HG03060 (cell line): ENCODE measurements at regions not wholly inside any gene's neighbourhood (a gene's known extent, or its start where the extent isn't known, plus 50 kb on each side); places are given as distances from the start of the nearest gene placed in this dataset.

ENCODE experiments used
- ATAC-seq: cut with Tn5 transposase; IDR thresholded peaks from one replicate; pipeline ENCODE4 v1.9.1; 2021; ENCODE audit warnings: low read depth, moderate number of reproducible peaks; ENCODE audit not compliant: unreplicated experiment

DNA sequence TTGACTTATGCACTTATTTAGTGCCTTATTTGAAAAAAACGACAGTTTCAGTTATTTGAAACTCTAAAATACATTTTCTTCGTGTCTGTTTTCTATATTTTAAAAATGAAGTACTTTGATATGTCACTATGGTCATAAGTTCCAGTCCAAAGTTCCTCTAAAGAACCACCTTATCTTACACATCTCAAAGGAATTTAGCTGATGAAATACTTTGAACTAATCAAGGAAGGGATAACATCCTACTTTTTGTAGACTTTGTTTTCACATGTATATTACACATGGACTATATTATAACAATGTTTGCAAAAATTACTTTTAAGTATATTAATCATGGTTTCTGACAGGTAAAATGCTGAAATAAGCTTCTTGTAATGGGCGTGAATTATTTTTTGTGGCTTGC lies 265.8 kb upstream of the ZNF717 start:
- no peak for ATAC-seq

DNA sequence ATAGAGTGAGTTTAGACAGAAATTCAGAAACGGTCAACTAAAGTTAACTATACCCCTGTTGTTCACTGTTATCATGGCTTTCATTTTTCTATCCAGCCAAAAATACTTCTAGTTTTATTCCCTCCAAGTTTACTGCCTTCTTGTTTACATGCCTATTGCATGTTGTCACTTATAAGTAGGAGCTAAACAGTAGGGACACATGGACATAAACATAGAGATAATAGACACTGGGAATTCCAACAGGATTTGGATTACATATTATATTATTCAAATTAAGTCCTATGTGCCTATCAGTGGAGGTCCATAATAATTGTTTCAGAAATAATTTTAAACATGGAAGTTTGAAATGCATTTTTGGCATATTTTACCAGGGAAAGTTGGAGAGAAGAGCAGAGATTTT lies 269.1 kb upstream of the ZNF717 start:
- ATAC-seq, result no peak

DNA sequence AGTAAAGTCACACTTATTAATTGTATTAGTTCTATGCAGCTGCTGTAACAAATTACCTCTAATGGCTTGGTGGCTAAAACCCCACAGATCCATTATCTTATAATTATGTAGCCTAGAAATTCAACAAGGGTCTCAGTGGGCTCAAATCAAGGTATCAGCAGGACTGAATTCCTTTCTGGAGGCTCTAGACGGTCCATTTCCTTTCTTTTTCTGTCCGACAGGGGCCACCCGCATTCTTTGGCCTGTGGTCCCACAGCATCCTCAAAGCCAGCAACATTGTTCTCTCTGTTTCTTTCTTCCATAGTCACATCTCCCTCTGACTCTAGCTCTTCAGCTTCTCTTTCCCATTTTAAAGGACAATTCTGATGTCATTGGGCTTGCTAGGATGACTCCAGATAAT lies 276.3 kb upstream of the ZNF717 start:
- no peak for ATAC-seq

DNA sequence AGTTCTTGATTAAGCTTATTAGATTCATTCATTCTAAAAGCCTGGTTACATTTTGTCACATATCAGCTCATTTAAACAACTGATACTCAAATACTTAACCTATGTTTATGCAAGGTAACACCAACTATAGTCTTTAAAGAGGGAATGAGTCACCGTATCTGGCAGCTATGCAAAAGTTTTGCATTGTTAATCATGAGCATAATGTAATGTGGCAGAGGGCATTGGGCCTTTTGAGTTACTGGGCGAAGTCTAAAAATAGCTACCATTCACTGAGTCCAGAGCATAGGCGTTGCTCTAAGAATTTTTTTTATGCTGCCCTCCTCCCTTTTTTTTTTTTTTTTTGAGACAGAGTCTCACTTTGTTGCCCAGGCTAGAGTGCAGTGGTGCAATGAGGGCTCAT lies 277.7 kb upstream of the ZNF717 start:
- ATAC-seq, result no peak

DNA sequence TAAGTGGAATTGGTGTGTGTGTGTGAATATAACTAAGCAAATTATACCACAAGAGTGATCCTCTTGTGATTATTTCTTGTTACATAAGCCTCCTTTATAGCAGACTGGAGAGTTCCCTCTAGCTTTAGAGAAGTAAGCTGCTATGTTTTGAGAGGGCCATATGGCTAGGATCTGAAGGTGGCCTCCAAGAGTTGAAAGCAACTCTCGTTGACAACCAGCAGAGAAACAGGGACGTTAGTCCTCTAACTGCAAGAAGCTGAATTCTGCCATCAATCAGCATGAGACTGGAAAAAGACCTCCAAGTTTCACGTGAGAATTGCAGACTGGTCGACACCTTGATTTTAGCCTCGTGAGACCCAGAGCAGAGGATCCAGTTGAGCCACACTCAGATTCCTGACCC lies 278.5 kb upstream of the ZNF717 start:
- no peak for ATAC-seq

DNA sequence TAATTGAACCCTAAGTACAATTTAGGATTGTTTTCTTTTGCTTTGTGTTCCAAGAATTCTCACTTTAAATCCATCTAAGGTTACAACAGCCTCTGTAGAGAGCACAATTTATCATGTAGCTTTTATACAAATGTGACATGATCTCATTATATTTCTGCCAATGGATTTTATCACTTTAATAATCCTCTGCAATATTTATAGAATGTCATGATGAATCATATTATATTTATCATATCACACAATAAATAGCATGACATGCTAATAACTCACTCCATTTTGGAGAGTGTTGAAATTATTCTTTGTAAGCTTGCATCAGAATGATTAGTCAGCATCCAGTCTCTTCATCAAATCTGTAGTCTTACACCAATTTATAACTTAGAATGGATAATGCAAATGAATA lies 280.6 kb upstream of the ZNF717 start:
- no peak for ATAC-seq

DNA sequence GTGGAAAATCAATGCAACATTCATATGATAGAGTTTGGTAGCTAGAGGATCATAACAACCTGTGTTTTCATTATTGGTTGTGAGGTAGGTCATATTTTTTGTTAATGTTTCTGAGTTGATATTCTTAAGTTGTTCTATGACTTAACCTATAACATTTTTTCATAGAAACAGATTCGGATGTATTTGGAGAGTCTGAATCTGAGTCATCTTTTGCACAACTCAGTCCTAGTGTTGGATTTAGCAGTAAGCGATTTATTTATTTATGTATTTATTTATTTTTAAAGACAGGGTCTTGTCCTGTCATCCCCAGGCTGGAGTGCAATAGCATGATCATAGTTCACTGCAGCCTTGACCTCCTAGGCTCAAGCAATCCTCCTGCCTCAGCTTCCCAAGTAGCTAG lies 292.8 kb upstream of the ZNF717 start:
- ATAC-seq, result no peak

DNA sequence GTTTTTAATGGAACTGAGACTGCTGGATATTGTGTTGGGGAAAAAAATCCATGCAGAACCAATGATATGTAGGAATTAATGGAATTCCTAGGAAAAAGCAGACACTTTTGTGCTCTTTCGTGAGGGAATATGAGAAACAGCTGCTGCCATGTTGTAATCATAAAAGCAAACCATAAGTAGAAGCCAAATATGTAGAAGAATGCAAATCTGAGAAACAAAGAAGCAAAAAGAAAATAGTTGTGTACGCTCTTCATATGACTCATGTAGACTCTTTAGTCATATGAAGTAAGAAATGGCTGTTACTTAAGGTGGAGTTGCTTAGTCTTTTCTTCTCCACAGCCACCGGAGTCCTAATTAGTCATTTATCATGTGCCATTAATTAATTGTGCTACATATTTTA lies 298.6 kb upstream of the ZNF717 start:
- no peak for ATAC-seq

DNA sequence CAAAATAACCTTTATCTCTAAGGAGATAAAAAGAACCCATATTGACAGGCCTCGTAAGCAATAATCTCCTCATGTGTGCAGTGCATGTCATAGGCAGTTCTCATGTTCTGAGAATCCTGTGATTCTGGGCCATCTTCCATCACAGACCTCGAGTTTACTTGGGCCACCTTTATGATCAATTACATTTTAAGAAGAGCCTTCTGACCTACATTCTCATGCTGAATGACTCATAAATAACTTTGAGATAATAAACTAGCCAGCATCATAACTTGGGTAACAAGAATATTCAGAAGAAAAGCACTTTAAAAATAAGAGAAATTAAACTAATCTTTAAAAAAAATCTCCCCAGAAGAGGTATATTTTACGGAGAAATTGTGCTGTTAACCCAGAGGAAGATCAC lies 310.7 kb upstream of the ZNF717 start:
- no peak for ATAC-seq

DNA sequence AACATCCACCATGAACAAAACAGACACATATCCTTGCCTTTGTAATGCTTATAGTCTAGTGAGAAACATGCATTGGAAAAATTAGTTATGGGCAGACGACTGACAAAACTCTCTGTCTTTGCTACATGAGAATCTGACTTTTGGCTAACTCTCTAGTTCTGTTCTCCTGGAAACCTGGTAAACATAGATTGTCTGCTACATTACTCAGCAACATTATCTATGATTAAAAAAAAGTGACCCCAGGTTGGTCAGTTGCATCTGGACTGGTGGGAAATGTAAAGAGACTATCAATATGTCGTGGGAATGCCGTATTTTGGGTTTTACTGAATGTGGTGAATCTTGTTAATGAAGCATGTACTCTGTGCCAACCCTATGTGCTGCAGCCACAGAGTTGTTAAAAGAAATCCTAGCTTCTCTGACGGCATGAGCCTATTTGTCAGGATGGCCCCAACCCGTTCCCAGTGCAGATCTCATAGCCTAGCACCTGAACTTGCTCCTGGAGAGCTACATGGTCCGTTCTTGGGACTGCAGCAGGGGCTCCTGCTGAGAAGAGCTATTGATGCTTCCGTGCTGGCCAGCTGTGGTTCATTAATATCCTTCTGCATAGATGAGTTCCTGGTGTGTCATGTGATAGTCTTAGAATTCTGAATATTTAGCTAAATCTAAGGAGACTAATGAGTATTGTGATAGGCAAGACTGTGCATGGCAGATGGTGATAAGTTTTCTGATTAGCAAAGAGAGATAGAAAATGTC lies 311.7 kb upstream of the ZNF717 start:
- no peak for ATAC-seq

DNA sequence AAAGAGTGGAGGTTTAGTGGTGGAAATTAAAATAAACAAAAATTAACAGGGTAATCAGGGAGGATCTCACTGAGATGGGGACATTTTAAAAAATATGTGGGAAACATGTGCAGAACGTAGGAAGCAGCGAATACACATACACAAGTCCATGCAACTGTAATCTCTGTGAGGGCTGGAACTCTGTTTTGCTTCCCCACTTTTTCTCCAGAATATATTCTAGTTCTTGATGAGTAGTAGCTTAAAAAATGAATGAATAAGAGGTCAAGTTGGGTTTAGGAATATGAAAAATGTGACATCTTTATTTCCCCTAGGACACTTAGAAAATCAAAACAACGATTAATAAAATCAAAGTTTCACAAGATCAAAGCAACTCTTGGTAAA lies 312.2 kb upstream of the ZNF717 start:
- no peak for ATAC-seq

DNA sequence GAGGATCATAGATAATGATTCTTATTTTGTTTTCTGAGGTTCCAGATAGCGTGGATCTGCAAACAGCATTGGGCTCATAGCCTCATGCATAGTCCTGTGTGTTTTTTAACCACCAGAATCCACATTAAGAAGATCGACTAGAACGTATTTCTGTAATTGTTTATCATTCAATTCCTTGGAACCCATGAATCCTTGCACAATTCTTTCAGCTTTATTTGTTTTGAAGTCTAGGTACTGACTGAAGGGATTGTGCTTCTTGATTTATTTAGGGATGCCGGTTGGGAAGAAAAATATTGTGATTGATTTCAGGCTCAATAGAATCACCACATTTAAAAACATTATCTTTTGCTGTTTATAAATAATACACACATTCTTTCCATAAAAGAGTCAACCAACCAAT lies 314.6 kb upstream of the ZNF717 start:
- no peak for ATAC-seq

DNA sequence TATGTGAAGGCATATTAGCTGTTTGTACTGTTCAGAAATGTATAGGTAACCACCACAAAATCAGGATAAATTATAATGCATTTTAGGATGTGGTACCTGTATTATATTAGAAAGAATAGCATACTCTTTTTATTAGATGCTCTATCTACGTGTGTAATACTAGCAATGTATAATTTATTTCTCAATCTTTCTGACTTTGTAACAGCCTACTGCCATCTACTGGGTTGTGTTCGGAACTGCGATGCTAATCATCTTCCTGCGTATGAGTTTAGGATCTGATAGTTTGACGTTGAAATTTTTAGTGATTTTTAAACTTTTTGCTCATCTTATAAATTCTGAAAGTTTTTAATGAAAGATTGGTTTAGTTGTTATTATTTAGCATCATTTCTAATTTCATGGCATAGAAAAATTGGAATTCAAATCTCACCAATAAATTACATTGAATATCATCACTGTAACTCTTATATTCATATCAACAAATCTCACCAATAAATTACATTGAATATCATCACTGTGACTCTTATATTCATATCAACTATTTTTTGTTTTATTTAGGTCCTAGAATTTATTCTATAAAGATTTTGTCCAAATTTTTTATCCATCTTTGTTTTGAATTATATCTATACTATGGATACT lies 322.7 kb upstream of the ZNF717 start:
- no peak for ATAC-seq

DNA sequence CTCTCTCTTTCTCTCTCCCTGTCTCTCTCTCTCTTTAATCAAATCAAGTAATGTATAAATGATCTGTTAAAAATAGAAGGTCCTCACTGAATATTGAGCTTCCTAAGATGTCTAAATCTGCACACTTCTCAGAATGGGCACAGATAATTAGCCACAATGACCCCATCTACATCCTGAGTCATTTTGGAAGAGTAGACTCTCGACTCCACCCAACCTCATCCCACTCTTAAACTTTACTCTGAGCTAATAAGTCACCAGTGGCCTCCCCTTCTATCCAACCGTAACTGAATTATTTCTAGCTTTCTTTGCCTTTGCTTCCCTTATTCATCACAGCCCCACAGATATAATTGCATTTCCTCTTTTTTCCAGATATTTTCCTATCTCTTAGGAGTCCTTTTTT lies 326.5 kb upstream of the ZNF717 start:
- ATAC-seq, result no peak

DNA sequence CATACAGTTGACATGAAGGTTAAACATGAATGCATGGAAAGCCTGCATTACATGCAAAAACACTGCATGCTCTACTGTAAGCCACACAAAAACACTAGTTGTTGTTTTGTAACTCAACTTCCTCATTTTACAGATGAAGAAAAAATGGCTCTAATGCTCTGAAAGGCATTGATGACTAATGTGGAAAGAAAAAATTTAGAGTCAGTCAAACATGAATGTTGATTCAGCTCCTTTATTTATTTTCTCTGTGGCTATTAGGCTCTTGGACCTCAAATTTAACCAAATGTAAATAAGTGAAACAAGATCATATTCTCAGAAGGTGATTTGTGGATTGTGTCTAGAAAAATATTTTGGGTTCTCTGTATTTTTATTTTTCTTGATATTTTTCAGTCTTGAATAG lies 336.7 kb upstream of the ZNF717 start:
- ATAC-seq, result no peak

DNA sequence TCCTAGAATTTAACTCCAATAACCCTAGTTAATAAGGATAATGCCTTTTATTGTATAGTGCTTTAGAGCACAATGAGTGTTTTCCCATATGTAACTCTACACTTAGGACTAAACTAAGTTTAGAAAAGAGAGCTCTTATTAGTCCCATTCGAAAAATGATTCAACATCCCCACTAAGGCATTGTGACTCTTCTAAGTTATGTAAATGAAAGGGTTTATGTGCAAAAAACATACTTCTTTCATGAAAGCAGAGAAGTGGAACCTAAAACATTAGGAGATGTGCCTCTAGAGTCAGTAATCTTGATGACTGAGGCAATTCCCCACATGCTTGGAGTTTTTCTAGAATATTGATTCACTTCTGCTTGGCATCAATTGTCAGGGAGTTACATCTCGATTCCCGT lies 344.1 kb upstream of the ZNF717 start:
- ATAC-seq, result no peak

DNA sequence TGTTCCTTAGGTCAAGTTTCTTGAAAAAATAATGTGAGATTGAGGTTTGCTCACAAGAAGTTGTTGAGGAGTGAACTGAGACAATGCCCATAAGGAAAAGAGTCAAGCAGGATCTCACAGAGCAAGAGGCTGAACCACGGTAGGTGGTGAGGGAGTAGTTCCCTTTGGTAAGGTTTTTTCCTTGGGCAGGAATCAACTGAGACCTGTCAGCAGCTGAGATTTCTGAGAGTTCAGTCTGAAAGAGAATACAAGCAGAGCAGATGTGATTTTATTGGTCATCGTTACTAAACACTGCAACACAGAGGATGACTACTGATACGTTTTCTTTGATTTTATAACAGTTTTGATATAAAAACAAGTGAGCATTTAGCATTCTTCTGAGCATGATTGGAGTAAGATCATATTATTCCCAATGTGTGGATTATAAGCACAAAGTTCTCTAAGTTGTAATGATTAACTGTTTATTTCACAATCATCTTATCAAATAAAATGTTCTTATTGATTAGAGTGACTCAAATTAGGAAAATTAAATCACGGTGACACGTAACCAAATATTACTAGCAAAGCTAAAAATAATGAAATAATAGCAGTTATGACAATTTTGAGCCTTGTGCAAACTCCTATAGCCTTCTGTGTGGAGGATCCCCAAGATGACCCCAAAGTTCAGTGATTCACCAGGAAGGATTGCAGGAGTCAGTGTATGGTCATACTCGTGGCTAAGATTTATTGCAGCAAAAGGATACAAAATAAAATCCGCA lies 346.2 kb upstream of the ZNF717 start:
- ATAC-seq, result no peak

DNA sequence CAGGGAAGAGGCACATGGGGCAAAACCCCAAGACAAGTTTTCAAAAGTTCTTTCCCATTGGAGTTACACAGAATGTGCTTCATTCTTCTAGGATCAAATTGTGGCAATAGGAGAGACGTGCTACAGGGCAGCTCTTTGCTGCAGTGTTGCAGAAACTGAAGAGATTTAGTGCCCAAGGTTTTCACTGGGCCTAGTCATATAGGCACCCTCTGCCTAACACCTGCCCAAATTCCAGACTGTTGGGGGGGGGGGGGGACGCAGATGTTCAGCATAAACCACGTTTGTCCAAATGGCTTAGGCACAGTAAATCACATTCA lies 346.8 kb upstream of the ZNF717 start:
- no peak for ATAC-seq

DNA sequence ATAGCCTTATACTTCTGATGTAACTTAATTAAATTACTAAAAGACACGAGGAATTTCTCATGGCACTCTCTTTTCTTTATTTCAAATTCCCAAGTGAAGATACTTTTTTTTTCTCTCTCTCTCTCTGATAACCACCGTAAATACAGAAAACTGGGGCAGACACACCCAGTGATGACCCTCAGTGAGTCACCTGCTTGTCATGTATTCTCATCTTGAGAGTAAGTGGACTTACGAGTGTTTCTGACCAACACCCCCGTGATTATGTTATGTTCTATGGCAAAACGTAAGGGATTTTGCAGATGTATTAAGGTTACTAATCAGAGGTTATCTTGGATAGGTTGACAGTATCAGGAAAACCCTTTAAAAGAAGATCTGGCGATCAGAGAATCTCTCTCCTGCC lies 348.8 kb upstream of the ZNF717 start:
- ATAC-seq, result no peak

DNA sequence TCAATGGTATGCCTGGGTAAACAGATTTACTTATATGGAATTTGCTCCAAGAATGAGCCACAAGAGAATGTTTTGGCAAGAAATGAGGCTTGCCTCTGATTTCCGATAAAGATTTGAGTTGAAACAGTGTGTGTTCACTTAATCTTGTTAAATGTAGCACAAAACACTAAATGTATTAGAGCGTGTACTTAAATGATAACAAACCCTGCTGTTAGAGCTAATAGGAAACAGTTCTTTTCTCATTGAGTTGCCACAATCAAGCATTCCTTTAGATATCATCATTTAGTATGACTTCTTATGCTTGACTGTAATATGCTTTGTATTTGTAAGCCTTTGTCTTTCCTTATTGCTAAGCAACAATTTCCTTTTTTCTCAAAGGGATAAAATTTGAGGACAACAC lies 353.6 kb upstream of the ZNF717 start:
- ATAC-seq, result no peak

DNA sequence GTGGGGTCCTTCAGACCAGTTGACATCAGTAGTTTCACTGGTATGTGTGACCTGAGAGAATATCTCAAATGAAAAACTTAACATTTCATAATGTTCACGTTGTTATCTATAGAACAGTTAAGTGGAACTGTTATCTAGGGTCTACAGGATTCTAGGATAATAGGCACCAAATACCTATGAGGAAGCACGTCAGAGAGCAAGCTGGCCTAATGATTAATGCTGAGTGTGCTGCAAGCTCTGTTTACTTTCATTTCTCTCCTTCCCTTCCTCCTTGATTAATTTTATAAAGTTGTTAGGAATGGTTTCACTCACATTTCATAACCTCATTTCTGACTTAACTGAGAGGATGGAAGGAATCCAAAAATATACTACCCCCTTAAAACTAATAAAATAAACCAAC lies 362.5 kb upstream of the ZNF717 start:
- no peak for ATAC-seq

DNA sequence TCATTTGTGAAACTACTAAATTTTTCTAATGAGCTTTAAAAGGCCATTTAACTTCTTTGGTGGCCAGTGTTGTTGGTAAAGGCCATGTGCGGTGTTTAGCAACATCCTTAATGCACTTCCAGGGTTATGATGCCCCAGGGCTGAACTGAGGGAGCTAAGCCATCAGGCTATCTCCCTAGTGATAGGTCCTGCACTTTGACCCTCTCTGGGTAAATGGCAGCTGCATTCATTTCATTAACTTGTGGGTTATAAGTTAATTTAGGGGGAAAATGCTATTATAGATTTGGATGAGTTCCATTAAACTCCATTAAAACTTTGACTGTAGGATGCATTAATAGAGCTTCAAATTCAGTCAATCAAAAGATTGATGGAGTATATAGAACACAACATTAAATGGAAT lies 366.7 kb upstream of the ZNF717 start:
- no peak for ATAC-seq
